ENCODE measurements at regions not wholly inside any gene's neighbourhood (a gene's known extent, or its start where the extent isn't known, plus 50 kb on each side); places are given as distances from the start of the nearest gene placed in this dataset.

- TF ChIP-seq CTCF (IDR thresholded peaks at IDR 0.05; ENCODE audit: poor library complexity, severe bottlenecking) (no peak), POLR2AphosphoS5 (IDR thresholded peaks at IDR 0.05) (no peak), RAD21 (conservative IDR thresholded peaks at IDR 0.05) (no peak), EZH2 (IDR thresholded peaks at IDR 0.05; ENCODE audit: borderline replicate concordance, insufficient read depth, low read length, poor library complexity, severe bottlenecking) (no peak), REST (IDR thresholded peaks at IDR 0.05; ENCODE audit: borderline replicate concordance) (no peak), EP300 (conservative IDR thresholded peaks at IDR 0.05; ENCODE audit: poor library complexity, severe bottlenecking) (no peak), TAF1 (IDR thresholded peaks at IDR 0.05; ENCODE audit: low read depth) (no peak), MXI1 (conservative IDR thresholded peaks at IDR 0.05; ENCODE audit: poor library complexity, severe bottlenecking) (no peak)
Measured at GRCh38 chr5:116998024-116998423, 423.4 kb upstream of the SEMA6A start.
